ENCODE measurements at regions not wholly inside any gene's neighbourhood (a gene's known extent, or its start where the extent isn't known, plus 50 kb on each side); places are given as distances from the start of the nearest gene placed in this dataset.
A peak's percentile ranks its signal among the peaks of the same experiment; 100 is the strongest.

GRCh38 chr6:1139155-1139890 lies 172.6 kb upstream of the FOXQ1 start:
- no peak for DNase-seq (ENCODE audit: low read depth)
- no peak for TF ChIP-seq CTCF (IDR thresholded peaks at IDR 0.05; ENCODE audit: insufficient read depth, low read depth, low read length, missing control alignments)
- H3K4me3 ChIP-seq (ENCODE audit: low read length), result no peak overlapping the region

- H3K4me3 ChIP-seq (ENCODE audit: low read length), result no peak overlapping the region
- TF ChIP-seq CTCF (IDR thresholded peaks at IDR 0.05; ENCODE audit: insufficient read depth, low read depth, low read length, missing control alignments), result no peak
- no peak for DNase-seq (ENCODE audit: low read depth)
Observed at GRCh38 chr6:1137849-1138248, 174.0 kb upstream of the FOXQ1 start.

GRCh38 chr6:1136827-1137226 lies 175.1 kb upstream of the FOXQ1 start:
- H3K4me3 ChIP-seq (ENCODE audit: low read length), result peak overlapping the region; percentile 29
- no peak for TF ChIP-seq CTCF (IDR thresholded peaks at IDR 0.05; ENCODE audit: insufficient read depth, low read depth, low read length, missing control alignments)

GRCh38 chr6:1136415-1136774 lies 175.5 kb upstream of the FOXQ1 start:
- no peak for TF ChIP-seq CTCF (IDR thresholded peaks at IDR 0.05; ENCODE audit: insufficient read depth, low read depth, low read length, missing control alignments)
- peak overlapping the region; percentile 29 for H3K4me3 ChIP-seq (ENCODE audit: low read length)

More at GRCh38 chr6:1136827-1137226, 175.1 kb upstream of the FOXQ1 start:
- no peak for DNase-seq (ENCODE audit: low read depth)

GRCh38 chr6:1135726-1136414 lies 176.0 kb upstream of the FOXQ1 start:
- no peak for TF ChIP-seq CTCF (IDR thresholded peaks at IDR 0.05; ENCODE audit: insufficient read depth, low read depth, low read length, missing control alignments)
- DNase-seq (ENCODE audit: low read depth), result no peak
- no peak overlapping the region for H3K4me3 ChIP-seq (ENCODE audit: low read length)

More at GRCh38 chr6:1136415-1136774, 175.5 kb upstream of the FOXQ1 start:
- DNase-seq (ENCODE audit: low read depth), result peak; percentile 92

GRCh38 chr6:1131285-1132079 lies 180.4 kb upstream of the FOXQ1 start:
- peak; percentile 98 for DNase-seq (ENCODE audit: low read depth)
- no peak for TF ChIP-seq CTCF (IDR thresholded peaks at IDR 0.05; ENCODE audit: insufficient read depth, low read depth, low read length, missing control alignments)
- H3K4me3 ChIP-seq (ENCODE audit: low read length), result no peak overlapping the region
